Spinal cord (tissue), 10 donors: ENCODE measurements at regions not wholly inside any gene's neighbourhood (a gene's known extent, or its start where the extent isn't known, plus 50 kb on each side); places are given as distances from the start of the nearest gene placed in this dataset. TPM values are rescaled to one million over a fixed set of nuclear protein-coding genes. Genes with fewer than 3 reads are reported as not detected.

Source experiments
- DNase-seq, 6 donors: peaks; one replicate each; pipeline versions ENCODE4 v3.0.0 to v3.0.0-alpha.2; 2013 to 2015; ENCODE audit warnings: low spot score in 6 of 6, low read depth in 4 of 6
- H3K27ac ChIP-seq: one replicate; pipeline ENCODE4 v1.5.1; 2013; ENCODE audit warnings: low read depth, low read length, control low read depth
- H3K27me3 ChIP-seq: one replicate; pipeline ENCODE4 v1.6.1; 2013; ENCODE audit warnings: low read length; ENCODE audit not compliant: control insufficient read depth, insufficient read depth
- H3K36me3 ChIP-seq: one replicate; pipeline ENCODE4 v1.6.1; 2013; ENCODE audit warnings: low read length; ENCODE audit not compliant: control insufficient read depth, insufficient read depth
- H3K4me1 ChIP-seq: one replicate; pipeline ENCODE4 v1.6.1; 2013; ENCODE audit warnings: low read length; ENCODE audit not compliant: control insufficient read depth, insufficient read depth
- H3K4me3 ChIP-seq: one replicate; pipeline ENCODE4 v1.5.1; 2013; ENCODE audit warnings: low read depth, low read length, control low read depth
- H3K9me3 ChIP-seq: one replicate; pipeline ENCODE4 v1.6.1; 2013; ENCODE audit warnings: low read length; ENCODE audit not compliant: control insufficient read depth, insufficient read depth
- WGBS: methylation state at CpG from one replicate; pipeline ENCODE4 v1.1.5; 2013; ENCODE audit warnings: missing lambda C conversion rate; ENCODE audit not compliant: insufficient coverage; 5-methylcytosine and 5-hydroxymethylcytosine counted together
- small RNA-seq: library from RNA; depleted of rRNA; stranded (forward); fragments of <200 nt; gene quantifications from one replicate; pipeline ENCODE3, GENCODE V24; 2014; ENCODE audit warnings: low replicate concordance
- donor health status: healthy.

- Histone ChIP-seq H3K27me3 (no peaks in the 10 kb centered on the region), H3K4me3 (no peak overlapping the region), H3K36me3 (no peaks in the 10 kb centered on the region), H3K27ac (no peak overlapping the region), H3K9me3 (no peaks in the 10 kb centered on the region), H3K4me1 (no peaks in the 10 kb centered on the region)
- DNase-seq: no peak
These were observed 57.2 kb upstream of the HAPLN1 start for GRCh38 chr5:83777856-83778255.

- no peaks in the 10 kb centered on the region for H3K9me3 ChIP-seq
- H3K36me3 ChIP-seq: no peaks in the 10 kb centered on the region
- WGBS: no CpG with 5 or more reads among the region's 1 CpG
- no peak overlapping the region for H3K4me3 ChIP-seq
- no peaks in the 10 kb centered on the region for H3K4me1 ChIP-seq
- DNase-seq: no peak
- H3K27ac ChIP-seq: no peak overlapping the region
- no peaks in the 10 kb centered on the region for H3K27me3 ChIP-seq
These were observed 55.9 kb upstream of the HAPLN1 start for GRCh38 chr5:83776437-83777031.

Small RNA genes lying in the stretch of these regions (small RNA-seq; reads per million reads assigned to genes)
- gene RNU4-11P: not detected
